NCI-H2029 treated with DMSO at 0.1 percent for 48 hours (cell line): ENCODE measurements at regions not wholly inside any gene's neighbourhood (a gene's known extent, or its start where the extent isn't known, plus 50 kb on each side); places are given as distances from the start of the nearest gene placed in this dataset.

Experiments
- DNase-seq: peaks from one replicate; lab custom pipeline; 2025; lab: John Stamatoyannopoulos, UW

- DNase-seq = no peak
Measured at GRCh38 chr3:94694894-94695293, 632.0 kb downstream of the NSUN3 start.

GRCh38 chr3:94704467-94704866, 641.6 kb downstream of the NSUN3 start:
- DNase-seq = no peak

GRCh38 chr3:94709249-94709902, 646.5 kb downstream of the NSUN3 start:
- no peak for DNase-seq

- no peak for DNase-seq
Measured at GRCh38 chr3:94714194-94714593, 651.3 kb downstream of the NSUN3 start.

- DNase-seq = no peak
Measured at GRCh38 chr3:94716326-94717018, 653.6 kb downstream of the NSUN3 start.

- DNase-seq = no peak
Measured at GRCh38 chr3:94734206-94734605, 671.3 kb downstream of the NSUN3 start.

- no peak for DNase-seq
Measured at GRCh38 chr3:94735354-94735753, 672.5 kb downstream of the NSUN3 start.

GRCh38 chr3:94737116-94737515, 674.3 kb downstream of the NSUN3 start:
- no peak for DNase-seq

GRCh38 chr3:94739420-94739819, 676.6 kb downstream of the NSUN3 start:
- no peak for DNase-seq

GRCh38 chr3:94758751-94759150, 695.9 kb downstream of the NSUN3 start:
- no peak for DNase-seq

GRCh38 chr3:94772402-94772801, 709.5 kb downstream of the NSUN3 start:
- no peak for DNase-seq

- no peak for DNase-seq
Measured at GRCh38 chr3:94775746-94776145, 712.9 kb downstream of the NSUN3 start.

- DNase-seq = no peak
Measured at GRCh38 chr3:94776401-94776915, 713.6 kb downstream of the NSUN3 start.

GRCh38 chr3:94778289-94778688, 715.4 kb downstream of the NSUN3 start:
- DNase-seq = no peak

- no peak for DNase-seq
Measured at GRCh38 chr3:94778814-94779494, 716.1 kb downstream of the NSUN3 start.

GRCh38 chr3:94779699-94780098, 716.8 kb downstream of the NSUN3 start:
- DNase-seq = no peak

GRCh38 chr3:94784274-94784673, 721.4 kb downstream of the NSUN3 start:
- DNase-seq = no peak

- no peak for DNase-seq
Measured at GRCh38 chr3:94787066-94787465, 724.2 kb downstream of the NSUN3 start.

GRCh38 chr3:94787734-94788270, 724.9 kb downstream of the NSUN3 start:
- no peak for DNase-seq

GRCh38 chr3:94794563-94794962, 731.7 kb downstream of the NSUN3 start:
- DNase-seq = no peak

GRCh38 chr3:94799420-94800060, 736.7 kb downstream of the NSUN3 start:
- no peak for DNase-seq

- no peak for DNase-seq
Measured at GRCh38 chr3:94811836-94812235, 749.0 kb downstream of the NSUN3 start.
